H9 (cell line): ENCODE measurements at regions not wholly inside any gene's neighbourhood (a gene's known extent, or its start where the extent isn't known, plus 50 kb on each side); places are given as distances from the start of the nearest gene placed in this dataset.

Source experiments
- DNase-seq: peaks from one replicate; pipeline ENCODE4 v3.0.0-alpha.2; 2017
- H2AFZ ChIP-seq: one replicate; pipeline ENCODE4 v1.6.1; 2013; ENCODE audit warnings: mild to moderate bottlenecking, low read length, control low read depth, moderate library complexity
- H2AK5ac ChIP-seq: 2 replicates; pipeline ENCODE4 v1.6.1; 2013; ENCODE audit warnings: low read length, control low read depth, mixed read lengths; ENCODE audit not compliant: insufficient read length
- H2BK120ac ChIP-seq: one replicate; pipeline ENCODE4 v1.6.1; 2013; ENCODE audit warnings: low read depth, mild to moderate bottlenecking, low read length, control low read depth, inconsistent platforms; ENCODE audit not compliant: poor library complexity, severe bottlenecking
- H2BK12ac ChIP-seq: 2 replicates; pipeline ENCODE4 v1.6.1; 2013; ENCODE audit warnings: low read length, control low read depth, mixed read lengths, low read depth; ENCODE audit not compliant: insufficient read length
- H2BK15ac ChIP-seq: 2 replicates; pipeline ENCODE4 v1.6.1; 2013; ENCODE audit warnings: low read depth, low read length, control low read depth
- H2BK20ac ChIP-seq: one replicate; pipeline ENCODE4 v1.6.1; 2013; ENCODE audit warnings: low read depth, mild to moderate bottlenecking, low read length, control low read depth, inconsistent platforms; ENCODE audit not compliant: poor library complexity, severe bottlenecking
- H2BK5ac ChIP-seq: 2 replicates; pipeline ENCODE4 v1.6.1; 2013; ENCODE audit warnings: low read length, control low read depth, mixed read lengths; ENCODE audit not compliant: insufficient read length
- H3K14ac ChIP-seq: 2 replicates; pipeline ENCODE4 v1.6.1; 2013; ENCODE audit warnings: low read length, control low read depth; ENCODE audit not compliant: insufficient read depth
- H3K18ac ChIP-seq: 2 replicates; pipeline ENCODE4 v1.6.1; 2013; ENCODE audit warnings: low read depth, mild to moderate bottlenecking, mixed read lengths, low read length, control low read depth; ENCODE audit not compliant: insufficient read length
- H3K23ac ChIP-seq: 2 replicates; pipeline ENCODE4 v1.6.1; 2013; ENCODE audit warnings: low read length, control low read depth, mixed read lengths, low read depth; ENCODE audit not compliant: insufficient read length
- H3K23me2 ChIP-seq: 2 replicates; pipeline ENCODE4 v1.6.1; 2013; ENCODE audit warnings: low read depth, mild to moderate bottlenecking, mixed read lengths, low read length, control low read depth; ENCODE audit not compliant: insufficient read length, poor library complexity, severe bottlenecking
- H3K27ac ChIP-seq: 2 replicates; pipeline ENCODE4 v1.5.1; 2013; ENCODE audit warnings: low read length, control low read depth, mixed read lengths, low read depth; ENCODE audit not compliant: insufficient read length
- H3K27me3 ChIP-seq: 2 replicates; pipeline ENCODE4 v1.6.1; 2013; ENCODE audit warnings: low read length, control low read depth, inconsistent platforms; ENCODE audit not compliant: insufficient read depth
- H3K4ac ChIP-seq: 2 replicates; pipeline ENCODE4 v1.6.1; 2013; ENCODE audit warnings: low read depth, mild to moderate bottlenecking, control low read depth, inconsistent platforms, low read length, moderate library complexity
- H3K4me1 ChIP-seq: 2 replicates; pipeline ENCODE4 v1.6.1; 2013; ENCODE audit warnings: low read length, control low read depth, inconsistent platforms; ENCODE audit not compliant: insufficient read depth
- H3K4me2 ChIP-seq: 2 replicates; pipeline ENCODE4 v1.6.1; 2013; ENCODE audit warnings: low read length, control low read depth, mixed read lengths; ENCODE audit not compliant: insufficient read length, insufficient read depth
- H3K56ac ChIP-seq: 2 replicates; pipeline ENCODE4 v1.6.1; 2013; ENCODE audit warnings: low read depth, mild to moderate bottlenecking, mixed read lengths, low read length, control low read depth; ENCODE audit not compliant: insufficient read length
- H3K79me1 ChIP-seq: 2 replicates; pipeline ENCODE4 v1.6.1; 2013; ENCODE audit warnings: low read depth, mild to moderate bottlenecking, moderate library complexity, low read length, control low read depth, inconsistent platforms; ENCODE audit not compliant: insufficient read depth, poor library complexity, severe bottlenecking
- H3K79me2 ChIP-seq: 2 replicates; pipeline ENCODE4 v1.6.1; 2013; ENCODE audit warnings: low read length, control low read depth, inconsistent platforms; ENCODE audit not compliant: insufficient read depth
- H3K9ac ChIP-seq: 2 replicates; pipeline ENCODE4 v1.6.1; 2013; ENCODE audit warnings: low read length, control low read depth, mixed read lengths; ENCODE audit not compliant: insufficient read length; ENCODE audit errors: extremely low read depth
- H3K9me3 ChIP-seq: one replicate; pipeline ENCODE4 v1.6.1; 2013; ENCODE audit warnings: low read depth, low read length, inconsistent platforms; ENCODE audit not compliant: control insufficient read depth
- H3T11ph ChIP-seq: one replicate; pipeline ENCODE4 v1.6.1; 2013; ENCODE audit warnings: mild to moderate bottlenecking, low read length, control low read depth, inconsistent platforms
- H4K20me1 ChIP-seq: one replicate; pipeline ENCODE4 v1.6.1; 2013; ENCODE audit not compliant: control insufficient read depth, insufficient read length, insufficient read depth
- H4K5ac ChIP-seq: 2 replicates; pipeline ENCODE4 v1.6.1; 2013; ENCODE audit warnings: low read depth, mild to moderate bottlenecking, mixed read lengths, low read length, control low read depth; ENCODE audit not compliant: insufficient read length
- H4K8ac ChIP-seq: replicated peaks from 2 replicates; pipeline ENCODE4 v1.6.1; 2013; ENCODE audit warnings: low read length, control low read depth, mixed read lengths, low read depth; ENCODE audit not compliant: insufficient read length
- H4K91ac ChIP-seq: 2 replicates; pipeline ENCODE4 v1.6.1; 2013; ENCODE audit warnings: low read depth, mild to moderate bottlenecking, moderate library complexity, mixed read lengths, low read length, control low read depth; ENCODE audit not compliant: insufficient read length
- H3K27ac Mint-ChIP-seq, 3 experiments: 2 replicates in 2 of 3; 3 replicates in 1 of 3; pipeline ENCODE4 v1.8.0; 2020 to 2021; ENCODE audit warnings: mixed read lengths in 3 of 3, mild to moderate bottlenecking in 1 of 3, moderate library complexity in 1 of 3
- H3K27me3 Mint-ChIP-seq: 2 replicates; pipeline ENCODE4 v1.8.0; 2021; ENCODE audit warnings: low read depth, mild to moderate bottlenecking, moderate library complexity, mixed read lengths
- H3K36me3 Mint-ChIP-seq, 3 experiments: 2 replicates in 2 of 3; 3 replicates in 1 of 3; pipeline ENCODE4 v1.8.0; 2020 to 2021; ENCODE audit warnings: low read depth in 3 of 3, mixed read lengths in 3 of 3; ENCODE audit not compliant: insufficient read depth in 1 of 3
- H3K4me1 Mint-ChIP-seq, 2 experiments: 2 replicates each; pipeline ENCODE4 v1.8.0; 2020; ENCODE audit warnings: mixed read lengths in 2 of 2
- H3K4me3 Mint-ChIP-seq, 2 experiments: 2 replicates in 1 of 2; 3 replicates in 1 of 2; pipeline ENCODE4 v1.8.0; 2020 to 2021; ENCODE audit warnings: mild to moderate bottlenecking in 2 of 2, mixed read lengths in 2 of 2, moderate library complexity in 1 of 2
- H3K9me3 Mint-ChIP-seq, 2 experiments: 2 replicates in 1 of 2; 3 replicates in 1 of 2; pipeline ENCODE4 v1.8.0; 2020; ENCODE audit warnings: mild to moderate bottlenecking in 2 of 2, mixed read lengths in 2 of 2, moderate library complexity in 1 of 2
- CTCF ChIP-seq: fragments of 200-600 bp; sonication (generic); conservative IDR thresholded peaks from 3 replicates; pipeline ENCODE4 v1.8.0; 2021; ENCODE audit warnings: antibody characterized with exemption, mild to moderate bottlenecking
- WGBS: extraction: QIAGEN DNeasy Blood & Tissue Kit; methylation state at CpG from one replicate; pipeline ENCODE4 v1.1.7; 2013; ENCODE audit warnings: missing lambda C conversion rate, low lambda C conversion rate, mixed read lengths; ENCODE audit not compliant: insufficient read length; ENCODE audit errors: extremely low coverage; 5-methylcytosine and 5-hydroxymethylcytosine counted together

- Histone ChIP-seq H3K9me3 (no peaks in the 10 kb centered on the region), H4K20me1 (no peaks in the 10 kb centered on the region), H2BK15ac (no peak overlapping the region), H4K91ac (no peak overlapping the region), H3K27me3 (no peaks in the 10 kb centered on the region), H3K79me2 (no peaks in the 10 kb centered on the region), H3K4me2 (no peak overlapping the region), H3K79me1 (no peaks in the 10 kb centered on the region), H2BK20ac (no peak overlapping the region), H4K5ac (no peak overlapping the region), H3K4ac (no peak overlapping the region), H3K14ac (no peak overlapping the region), H2AK5ac (no peak overlapping the region), H3K23ac (no peak overlapping the region), H3T11ph (no peak overlapping the region), H3K9ac (no peak overlapping the region), H3K27ac (no peak overlapping the region), H3K18ac (no peak overlapping the region), H3K56ac (no peak overlapping the region), H2BK12ac (no peak overlapping the region), H3K4me1 (no peaks in the 10 kb centered on the region; the same call in 1 of the 2 replicates), H2AFZ (no peak overlapping the region), H2BK120ac (no peak overlapping the region), H4K8ac (no peak overlapping the region), H2BK5ac (no peak overlapping the region), H3K23me2 (no peaks in the 10 kb centered on the region)
- Mint-ChIP-seq H3K4me1 (peaks cover 14 to 17% of the 10 kb centered on the region in 2 experiments), H3K4me3 (no peak overlapping the region), H3K27ac (no peak overlapping the region), H3K27me3 (no peaks in the 10 kb centered on the region), H3K36me3 (no peaks in the 10 kb centered on the region; a peak in 1 of 7 replicates), H3K9me3 (no peaks in the 10 kb centered on the region; a peak in 2 of 5 replicates)
- WGBS = no CpG with 5 or more reads among the region's 1 CpG
- TF ChIP-seq CTCF = no peak
- DNase-seq = no peak
Observed at GRCh38 chr11:41849250-41849649, 389.8 kb upstream of the LRRC4C start.
